ENCODE measurements at regions not wholly inside any gene's neighbourhood (a gene's known extent, or its start where the extent isn't known, plus 50 kb on each side); places are given as distances from the start of the nearest gene placed in this dataset.

GRCh38 chr6:104166055-104166668, 693.6 kb downstream of the HACE1 start:
- no peak for TF ChIP-seq POLR2A (IDR thresholded peaks at IDR 0.05; ENCODE audit: low read length)
- no peak for TF ChIP-seq GATA1 (IDR thresholded peaks at IDR 0.05; ENCODE audit: low read depth, low read length)
